ENCODE measurements at regions not wholly inside any gene's neighbourhood (a gene's known extent, or its start where the extent isn't known, plus 50 kb on each side); places are given as distances from the start of the nearest gene placed in this dataset.
"Not testable (repeated sequence)": the region's sequence is repeated elsewhere in the genome, so short reads cannot be mapped to it uniquely, and the experiment has no call there.

DNA sequence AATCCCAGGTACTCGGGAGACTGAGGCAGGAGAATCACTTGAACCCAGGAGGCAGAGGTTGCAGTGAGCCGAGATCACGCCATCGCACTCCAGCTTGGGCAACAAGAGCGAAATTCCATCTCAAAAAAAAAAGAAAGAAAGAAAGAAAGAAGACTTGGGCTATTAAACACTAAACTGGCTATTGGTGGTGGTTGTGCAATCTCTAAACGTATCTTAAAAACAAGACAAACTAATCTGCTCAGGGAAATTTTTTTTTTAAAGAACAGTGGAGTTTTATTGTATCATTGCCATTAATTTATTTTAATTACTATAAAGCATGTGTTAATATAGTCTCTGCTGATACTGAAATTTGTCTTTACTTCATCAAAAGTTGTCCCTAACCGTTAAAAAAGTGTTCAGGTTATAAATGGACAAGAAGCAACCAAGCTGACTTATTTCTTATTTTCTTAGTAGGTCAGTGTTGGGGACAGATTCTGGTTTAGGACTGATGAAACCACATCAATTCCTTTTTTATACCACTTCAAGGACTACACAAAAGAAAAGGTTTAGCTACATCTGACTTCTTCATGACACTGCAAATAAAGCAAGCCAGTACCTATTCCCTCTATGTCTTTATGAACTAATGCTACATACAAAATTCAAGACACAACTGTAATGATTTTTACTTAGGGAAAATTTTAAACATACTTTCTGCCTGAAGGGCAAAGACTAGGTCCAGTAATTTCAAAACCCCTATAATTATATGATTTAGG is 68.7 kb upstream of the KRAS start:
- Histone ChIP-seq H3K36me3 (ENCODE audit: control insufficient read depth, insufficient read depth, low read length) (no peaks in the 10 kb centered on the region), H3K4me1 (ENCODE audit: control insufficient read depth, insufficient read depth, low read length, poor library complexity, severe bottlenecking) (no peaks in the 10 kb centered on the region), H3K9me3 (ENCODE audit: control insufficient read depth, low read length) (no peaks in the 10 kb centered on the region), H3K27ac (ENCODE audit: low read depth, low read length, severe bottlenecking) (no peak overlapping the region), H3K4me3 (ENCODE audit: extremely low read depth, insufficient read depth, low read length, poor library complexity, severe bottlenecking) (no peak overlapping the region)
- 100% methylated on average over 1 of the region's 7 CpGs; no CpG with 5 or more reads in 1 of the 2 experiments for WGBS, 2 experiments (ENCODE audit: insufficient coverage in 2 of 2)

DNA sequence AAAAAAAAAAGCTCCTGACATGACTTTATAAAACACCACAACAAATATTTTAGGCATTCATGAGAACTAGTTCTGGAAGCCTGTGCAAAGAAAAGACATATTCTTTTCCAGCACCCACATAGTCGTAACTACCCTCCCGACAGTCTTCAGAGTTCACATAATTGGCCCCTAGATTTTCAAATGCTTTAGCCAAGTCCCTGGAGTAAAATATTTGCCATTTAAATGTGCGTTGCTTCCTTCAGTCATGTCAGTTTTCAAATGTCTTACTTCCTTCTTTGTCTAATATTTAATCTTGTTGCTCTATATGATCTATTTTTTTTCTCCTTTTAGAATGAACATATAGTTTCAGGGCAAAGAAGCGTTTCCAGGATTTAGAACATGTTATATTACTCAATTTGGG is 66.8 kb upstream of the KRAS start:
- Histone ChIP-seq H3K27ac (ENCODE audit: low read depth, low read length, severe bottlenecking) (no peak overlapping the region), H3K9me3 (ENCODE audit: control insufficient read depth, low read length) (no peaks in the 10 kb centered on the region)
- 83 to 100% methylated on average over 2 of the region's 4 CpGs for WGBS, 2 experiments (ENCODE audit: insufficient coverage in 2 of 2)

DNA sequence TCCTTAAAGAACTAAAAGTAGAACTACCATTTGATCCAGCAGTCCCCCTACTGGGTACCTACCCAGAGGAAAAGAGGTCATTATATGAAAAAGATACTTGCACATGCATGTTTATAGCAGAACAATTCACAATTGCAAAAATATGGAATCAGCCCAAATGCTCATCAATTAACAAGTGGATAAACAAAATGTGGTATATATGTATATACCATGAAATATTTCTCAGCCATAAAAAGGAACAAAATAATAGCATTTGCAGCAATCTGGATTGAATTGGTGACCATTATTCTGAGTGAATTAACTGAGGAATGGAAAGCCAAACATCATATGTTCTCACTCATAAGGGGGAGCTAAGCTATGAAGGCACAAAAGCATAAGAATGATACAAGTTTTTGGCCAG is 64.7 kb upstream of the KRAS start:
- no peaks in the 10 kb centered on the region for H3K36me3 ChIP-seq (ENCODE audit: control insufficient read depth, insufficient read depth, low read length)
- no peak overlapping the region for H3K4me3 ChIP-seq (ENCODE audit: extremely low read depth, insufficient read depth, low read length, poor library complexity, severe bottlenecking)
- H3K9me3 ChIP-seq (ENCODE audit: control insufficient read depth, low read length): no peaks in the 10 kb centered on the region
- no peaks in the 10 kb centered on the region for H3K4me1 ChIP-seq (ENCODE audit: control insufficient read depth, insufficient read depth, low read length, poor library complexity, severe bottlenecking)
- no peak overlapping the region for H3K27ac ChIP-seq (ENCODE audit: low read depth, low read length, severe bottlenecking)

More for the DNA sequence above, 66.8 kb upstream of the KRAS start:
- Histone ChIP-seq H3K36me3 (ENCODE audit: control insufficient read depth, insufficient read depth, low read length) (no peaks in the 10 kb centered on the region), H3K4me3 (ENCODE audit: extremely low read depth, insufficient read depth, low read length, poor library complexity, severe bottlenecking) (no peak overlapping the region), H3K4me1 (ENCODE audit: control insufficient read depth, insufficient read depth, low read length, poor library complexity, severe bottlenecking) (no peaks in the 10 kb centered on the region)

DNA sequence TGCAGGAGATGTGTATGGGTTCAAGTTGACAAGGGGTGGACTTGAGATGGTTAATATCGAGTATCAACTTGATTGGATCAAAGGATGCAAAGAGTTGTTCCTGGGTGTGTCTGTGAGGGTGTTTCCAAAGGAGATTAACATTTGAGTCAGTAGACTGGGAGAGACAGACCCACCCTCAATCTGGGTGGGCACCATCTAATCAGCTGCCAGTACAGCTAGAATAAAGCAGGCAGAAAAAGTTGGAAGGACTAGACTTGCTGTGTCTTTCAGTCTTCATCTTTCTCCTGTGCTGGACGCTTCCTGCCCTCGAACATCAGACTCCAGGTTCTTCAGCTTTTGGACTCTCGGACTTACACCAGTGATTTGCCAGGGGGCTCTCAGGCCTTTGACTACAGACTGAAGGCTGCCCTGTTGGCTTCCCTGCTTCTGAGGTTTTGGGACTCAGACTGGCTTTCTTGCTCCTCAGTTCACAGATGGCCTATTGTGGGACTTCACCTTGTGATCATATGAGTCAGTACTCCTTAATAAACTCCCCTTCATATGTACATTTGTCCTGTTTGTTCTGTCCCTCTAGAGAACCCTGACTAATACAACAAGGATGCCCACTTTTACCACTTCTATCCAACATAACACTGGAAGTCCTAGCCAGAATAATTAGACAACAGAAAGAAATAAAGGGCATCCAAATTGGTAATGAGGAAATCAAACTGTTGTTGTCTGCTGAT is 62.7 kb upstream of the KRAS start:
- not testable (repeated sequence) for H3K4me3 ChIP-seq (ENCODE audit: extremely low read depth, insufficient read depth, low read length, poor library complexity, severe bottlenecking); H3K36me3 ChIP-seq (ENCODE audit: control insufficient read depth, insufficient read depth, low read length); H3K27ac ChIP-seq (ENCODE audit: low read depth, low read length, severe bottlenecking); H3K4me1 ChIP-seq (ENCODE audit: control insufficient read depth, insufficient read depth, low read length, poor library complexity, severe bottlenecking); H3K9me3 ChIP-seq (ENCODE audit: control insufficient read depth, low read length)
- 78 to 80% methylated on average over 3 to 4 of the region's 4 CpGs for WGBS, 2 experiments (ENCODE audit: insufficient coverage in 2 of 2)

DNA sequence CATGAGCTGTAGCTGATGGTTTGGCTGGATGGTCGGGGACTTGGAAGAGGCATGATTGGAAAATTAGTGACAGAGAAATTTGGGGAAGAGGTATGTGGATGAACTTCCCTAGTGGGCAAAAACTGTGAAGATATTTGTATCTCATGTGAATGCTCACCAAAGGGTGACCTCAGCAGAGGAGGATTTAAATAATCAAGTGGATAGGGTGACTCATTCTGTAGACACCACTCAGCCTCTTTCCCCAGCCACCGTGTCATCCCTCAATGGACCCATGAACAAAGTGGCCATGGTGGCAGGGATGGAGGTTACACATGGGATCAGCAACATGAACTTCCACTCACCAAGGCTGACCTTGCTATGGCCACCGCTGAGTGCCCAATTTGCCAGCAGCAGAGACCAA is 60.8 kb upstream of the KRAS start:
- H3K9me3 ChIP-seq (ENCODE audit: control insufficient read depth, low read length): no peaks in the 10 kb centered on the region
- H3K27ac ChIP-seq (ENCODE audit: low read depth, low read length, severe bottlenecking): no peak overlapping the region
- H3K36me3 ChIP-seq (ENCODE audit: control insufficient read depth, insufficient read depth, low read length): no peaks in the 10 kb centered on the region
- 69 to 84% methylated on average over 2 of the region's 3 CpGs for WGBS, 2 experiments (ENCODE audit: insufficient coverage in 2 of 2)
- H3K4me1 ChIP-seq (ENCODE audit: control insufficient read depth, insufficient read depth, low read length, poor library complexity, severe bottlenecking): no peaks in the 10 kb centered on the region
- no peak overlapping the region for H3K4me3 ChIP-seq (ENCODE audit: extremely low read depth, insufficient read depth, low read length, poor library complexity, severe bottlenecking)

DNA sequence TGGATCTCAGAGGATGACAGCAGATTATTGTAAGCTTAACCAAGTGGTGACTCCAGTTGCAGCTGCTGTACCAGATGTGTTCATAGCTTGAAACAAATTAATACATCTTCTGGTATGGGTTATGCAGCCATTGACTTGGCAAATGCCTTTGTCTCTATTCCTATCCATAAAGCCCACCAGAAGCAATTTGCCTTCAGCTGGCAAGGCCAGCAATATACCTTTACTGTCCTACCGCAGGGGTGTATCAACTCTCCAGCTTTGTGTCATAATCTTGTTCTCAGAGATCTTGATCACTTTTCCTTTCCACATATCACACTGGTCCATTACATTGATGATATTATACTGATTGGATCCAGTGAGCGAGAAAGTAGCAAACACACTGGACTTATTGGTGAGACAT is 59.3 kb upstream of the KRAS start:
- 92% methylated on average over 2 of the region's 2 CpGs; no CpG with 5 or more reads in 1 of the 2 experiments for WGBS, 2 experiments (ENCODE audit: insufficient coverage in 2 of 2)

DNA sequence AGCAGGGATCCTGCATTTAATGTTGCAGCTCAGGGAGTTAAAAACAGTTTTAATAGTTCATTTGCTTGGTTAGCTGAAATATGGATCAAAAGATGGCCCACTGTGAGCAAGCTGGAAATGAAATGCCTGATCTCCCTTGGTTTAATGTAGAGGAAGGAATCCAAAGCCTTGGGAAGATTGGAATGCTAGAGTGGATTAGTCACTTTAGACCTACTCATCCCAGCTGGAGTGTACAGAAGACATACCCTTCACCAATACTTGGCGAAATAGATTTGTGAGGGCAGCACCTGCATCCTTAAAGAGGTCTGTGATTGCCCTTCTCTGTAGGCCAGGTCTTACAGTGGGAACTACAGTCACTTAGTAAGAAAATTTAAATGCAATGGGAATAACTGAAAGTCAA is 58.0 kb upstream of the KRAS start:
- Histone ChIP-seq H3K9me3 (ENCODE audit: control insufficient read depth, low read length) (no peaks in the 10 kb centered on the region), H3K27ac (ENCODE audit: low read depth, low read length, severe bottlenecking) (no peak overlapping the region), H3K4me1 (ENCODE audit: control insufficient read depth, insufficient read depth, low read length, poor library complexity, severe bottlenecking) (no peaks in the 10 kb centered on the region), H3K36me3 (ENCODE audit: control insufficient read depth, insufficient read depth, low read length) (no peaks in the 10 kb centered on the region), H3K4me3 (ENCODE audit: extremely low read depth, insufficient read depth, low read length, poor library complexity, severe bottlenecking) (no peak overlapping the region)
- WGBS, 2 experiments (ENCODE audit: insufficient coverage in 2 of 2): no CpG with 5 or more reads among the region's 1 CpG

More for the DNA sequence above, 59.3 kb upstream of the KRAS start:
- not testable (repeated sequence) for H3K4me3 ChIP-seq (ENCODE audit: extremely low read depth, insufficient read depth, low read length, poor library complexity, severe bottlenecking); H3K4me1 ChIP-seq (ENCODE audit: control insufficient read depth, insufficient read depth, low read length, poor library complexity, severe bottlenecking); H3K36me3 ChIP-seq (ENCODE audit: control insufficient read depth, insufficient read depth, low read length); H3K27ac ChIP-seq (ENCODE audit: low read depth, low read length, severe bottlenecking); H3K9me3 ChIP-seq (ENCODE audit: control insufficient read depth, low read length)

DNA sequence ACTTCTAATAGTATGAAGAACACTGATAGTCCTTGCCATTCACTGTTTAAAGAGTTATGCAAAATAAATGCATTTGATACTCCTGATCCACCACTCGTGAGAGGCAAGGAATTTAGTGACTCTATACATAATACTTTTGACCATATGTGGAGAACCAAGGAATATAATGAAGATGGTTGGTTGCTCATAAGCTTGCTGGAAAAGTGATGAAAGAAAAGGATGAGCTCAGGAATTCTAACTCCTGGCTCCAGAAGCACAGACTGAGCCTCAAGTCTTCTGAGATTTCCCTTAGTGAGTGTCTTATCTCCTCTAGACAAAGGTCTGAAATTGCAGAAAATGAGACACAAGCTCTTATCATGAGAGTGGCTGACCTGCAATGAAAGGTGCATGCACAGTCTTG is 57.1 kb upstream of the KRAS start:
- no peak overlapping the region for H3K27ac ChIP-seq (ENCODE audit: low read depth, low read length, severe bottlenecking)
- no peak overlapping the region for H3K4me3 ChIP-seq (ENCODE audit: extremely low read depth, insufficient read depth, low read length, poor library complexity, severe bottlenecking)
- no peaks in the 10 kb centered on the region for H3K9me3 ChIP-seq (ENCODE audit: control insufficient read depth, low read length)
- WGBS, 2 experiments (ENCODE audit: insufficient coverage in 2 of 2): no CpG with 5 or more reads among the region's 1 CpG
- no peaks in the 10 kb centered on the region for H3K36me3 ChIP-seq (ENCODE audit: control insufficient read depth, insufficient read depth, low read length)
- no peaks in the 10 kb centered on the region for H3K4me1 ChIP-seq (ENCODE audit: control insufficient read depth, insufficient read depth, low read length, poor library complexity, severe bottlenecking)

DNA sequence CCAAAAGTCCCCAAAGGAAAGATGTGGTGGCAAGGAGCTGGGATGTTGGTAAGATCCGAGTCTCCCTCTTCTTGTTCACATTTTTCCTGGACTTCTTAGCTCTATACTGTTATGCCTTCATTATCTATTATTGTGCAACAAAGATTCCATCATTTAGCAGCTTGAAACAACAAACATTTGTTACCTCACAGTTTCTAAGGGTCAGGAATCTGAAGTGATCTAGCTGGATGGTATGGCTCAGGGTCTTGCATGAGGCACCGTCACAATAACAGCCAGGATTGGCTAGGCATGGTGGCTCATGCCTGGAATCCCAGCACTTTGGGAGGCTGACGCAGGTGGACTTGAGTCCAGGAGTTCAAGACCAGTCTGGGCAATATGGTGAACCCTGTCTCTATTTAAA is 51.1 kb upstream of the KRAS start:
- Histone ChIP-seq H3K4me1 (ENCODE audit: control insufficient read depth, insufficient read depth, low read length, poor library complexity, severe bottlenecking) (no peaks in the 10 kb centered on the region), H3K36me3 (ENCODE audit: control insufficient read depth, insufficient read depth, low read length) (no peaks in the 10 kb centered on the region), H3K27ac (ENCODE audit: low read depth, low read length, severe bottlenecking) (no peak overlapping the region), H3K9me3 (ENCODE audit: control insufficient read depth, low read length) (no peaks in the 10 kb centered on the region), H3K4me3 (ENCODE audit: extremely low read depth, insufficient read depth, low read length, poor library complexity, severe bottlenecking) (no peak overlapping the region)
- 25 to 38% methylated on average over 1 of the region's 3 CpGs for WGBS, 2 experiments (ENCODE audit: insufficient coverage in 2 of 2)

Measured in mesodermal cell (in vitro differentiated cells).